Erythroblast (primary cell): ENCODE measurements at regions not wholly inside any gene's neighbourhood (a gene's known extent, or its start where the extent isn't known, plus 50 kb on each side); places are given as distances from the start of the nearest gene placed in this dataset.

ENCODE experiments used
- GATA1 ChIP-seq: IDR thresholded peaks from 2 replicates; pipeline ENCODE4 v1.6.1; 2011; ENCODE audit warnings: low read depth, mild to moderate bottlenecking, control low read depth, low read length, moderate library complexity
- POLR2A ChIP-seq: IDR thresholded peaks from 2 replicates; pipeline ENCODE4 v1.6.1; 2011; ENCODE audit warnings: mild to moderate bottlenecking, low read length

- TF ChIP-seq POLR2A: no peak
- no peak for TF ChIP-seq GATA1
These were observed 1042.3 kb downstream of the OTOL1 start for GRCh38 chr3:162538906-162539305.
